Upper lobe of right lung (tissue), 1 donor: ENCODE measurements at regions not wholly inside any gene's neighbourhood (a gene's known extent, or its start where the extent isn't known, plus 50 kb on each side); places are given as distances from the start of the nearest gene placed in this dataset.

ENCODE experiments used
- ATAC-seq: fragments of 200-7000 bp; cut with Tn5 transposase; one replicate; pipeline ENCODE4 v1.9.1; 2020; ENCODE audit warnings: mild to moderate bottlenecking, moderate library complexity
- DNase-seq: peaks from one replicate; pipeline ENCODE4 v3.0.0-alpha.2; 2020
- H3K27ac ChIP-seq: fragments of 200-600 bp; one replicate; pipeline ENCODE4 v1.8.0; 2022
- H3K27me3 ChIP-seq: fragments of 200-600 bp; one replicate; pipeline ENCODE4 v1.8.0; 2022; ENCODE audit warnings: mild to moderate bottlenecking
- H3K36me3 ChIP-seq: fragments of 200-600 bp; one replicate; pipeline ENCODE4 v1.8.0; 2022
- H3K4me1 ChIP-seq: fragments of 200-600 bp; one replicate; pipeline ENCODE4 v1.8.0; 2022
- H3K4me3 ChIP-seq: fragments of 200-600 bp; one replicate; pipeline ENCODE4 v1.8.0; 2022; ENCODE audit warnings: mild to moderate bottlenecking
- H3K9me3 ChIP-seq: fragments of 200-600 bp; one replicate; pipeline ENCODE4 v1.8.0; 2022
- intact Hi-C: fragments of 100-400 bp; cut with DNase I; formaldehyde crosslinking; loops from one replicate; pipeline ENCODE4 v1.11.0; 2022
- TF ChIP-seq, protein P1 (sequence below): fragments of 200-600 bp; IDR thresholded peaks from one replicate; pipeline ENCODE4 v1.8.0; 2022; ENCODE audit warnings: antibody characterized with exemption
- donor health status: DM: no; HTN: yes; CAD: no; lungs with severe emphysema.

DNA sequence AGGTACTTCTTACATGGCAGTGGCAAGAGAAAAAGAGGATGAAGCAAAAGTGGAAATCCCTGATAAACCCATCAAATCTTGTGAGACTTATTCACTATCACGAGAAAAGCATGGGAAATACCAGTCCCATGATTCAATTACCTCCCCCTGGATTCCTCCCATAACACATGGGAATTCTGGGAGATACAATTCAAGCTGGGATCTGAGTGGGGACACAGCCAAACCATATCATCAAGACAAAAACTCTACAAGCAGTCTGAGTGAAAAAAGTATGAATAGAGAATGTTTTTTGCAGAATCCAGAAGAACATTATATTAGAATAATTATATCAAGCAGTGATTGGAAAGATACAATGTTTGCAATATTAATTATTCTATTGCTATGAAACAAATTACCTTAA, 893.7 kb downstream of the FAM181B start:
- TF ChIP-seq, protein P1, sequence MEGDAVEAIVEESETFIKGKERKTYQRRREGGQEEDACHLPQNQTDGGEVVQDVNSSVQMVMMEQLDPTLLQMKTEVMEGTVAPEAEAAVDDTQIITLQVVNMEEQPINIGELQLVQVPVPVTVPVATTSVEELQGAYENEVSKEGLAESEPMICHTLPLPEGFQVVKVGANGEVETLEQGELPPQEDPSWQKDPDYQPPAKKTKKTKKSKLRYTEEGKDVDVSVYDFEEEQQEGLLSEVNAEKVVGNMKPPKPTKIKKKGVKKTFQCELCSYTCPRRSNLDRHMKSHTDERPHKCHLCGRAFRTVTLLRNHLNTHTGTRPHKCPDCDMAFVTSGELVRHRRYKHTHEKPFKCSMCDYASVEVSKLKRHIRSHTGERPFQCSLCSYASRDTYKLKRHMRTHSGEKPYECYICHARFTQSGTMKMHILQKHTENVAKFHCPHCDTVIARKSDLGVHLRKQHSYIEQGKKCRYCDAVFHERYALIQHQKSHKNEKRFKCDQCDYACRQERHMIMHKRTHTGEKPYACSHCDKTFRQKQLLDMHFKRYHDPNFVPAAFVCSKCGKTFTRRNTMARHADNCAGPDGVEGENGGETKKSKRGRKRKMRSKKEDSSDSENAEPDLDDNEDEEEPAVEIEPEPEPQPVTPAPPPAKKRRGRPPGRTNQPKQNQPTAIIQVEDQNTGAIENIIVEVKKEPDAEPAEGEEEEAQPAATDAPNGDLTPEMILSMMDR = no peak
- Histone ChIP-seq H3K36me3 (no peaks in the 10 kb centered on the region), H3K4me3 (no peak overlapping the region), H3K4me1 (no peaks in the 10 kb centered on the region), H3K27me3 (no peaks in the 10 kb centered on the region), H3K9me3 (no peaks in the 10 kb centered on the region), H3K27ac (no peak overlapping the region)
- ATAC-seq (no peak), DNase-seq (no peak)
- intact Hi-C loops = no loop called here

DNA sequence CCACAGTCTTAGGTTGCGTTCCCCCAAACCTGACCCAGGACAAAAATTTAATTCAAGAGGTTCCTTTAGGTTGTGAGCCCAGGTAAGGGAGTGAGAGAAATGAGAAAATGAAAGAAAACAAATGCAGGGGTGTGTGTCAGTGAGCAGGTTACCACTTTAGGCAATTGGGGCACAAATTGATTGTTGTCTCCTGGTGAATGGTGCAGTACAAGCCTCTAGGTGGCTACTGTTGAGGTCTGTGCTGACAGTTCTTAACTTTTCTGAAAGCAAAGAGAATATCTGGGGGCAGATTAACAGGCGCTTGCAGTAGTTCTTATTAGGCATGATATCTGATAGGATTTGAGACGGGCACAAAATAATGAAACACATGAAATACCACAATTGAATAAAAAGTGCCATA, 894.6 kb downstream of the FAM181B start:
- Histone ChIP-seq H3K36me3 (no peaks in the 10 kb centered on the region), H3K9me3 (no peaks in the 10 kb centered on the region), H3K27ac (no peak overlapping the region), H3K27me3 (no peaks in the 10 kb centered on the region), H3K4me1 (no peaks in the 10 kb centered on the region), H3K4me3 (no peak overlapping the region)
- ATAC-seq (no peak), DNase-seq (no peak)
- TF ChIP-seq, protein P1 = no peak
- intact Hi-C loops = no loop called here

DNA sequence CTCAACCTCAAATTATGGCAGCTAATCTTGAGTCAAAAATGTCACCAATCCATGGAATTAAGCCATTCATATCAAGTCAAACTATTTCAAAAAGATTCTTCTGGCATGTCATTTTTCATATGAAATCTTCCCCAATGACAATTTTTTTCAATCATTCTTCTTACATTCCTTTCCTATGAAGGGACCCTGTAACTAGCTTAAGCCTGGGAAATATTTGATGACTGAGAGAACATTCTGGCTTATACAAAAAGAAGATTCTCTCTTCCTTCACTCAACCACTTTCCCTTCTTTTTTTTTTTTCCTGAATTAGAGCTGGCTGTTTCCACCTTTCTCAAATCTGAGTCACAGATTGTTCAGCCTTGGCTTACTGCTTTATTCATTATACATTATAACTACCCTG, 903.7 kb downstream of the FAM181B start:
- intact Hi-C loops = no loop called here
- Histone ChIP-seq H3K4me3 (no peak overlapping the region), H3K9me3 (no peaks in the 10 kb centered on the region), H3K27me3 (no peaks in the 10 kb centered on the region), H3K4me1 (no peaks in the 10 kb centered on the region), H3K36me3 (no peaks in the 10 kb centered on the region), H3K27ac (no peak overlapping the region)
- TF ChIP-seq, protein P1 = no peak
- ATAC-seq (no peak), DNase-seq (no peak)

DNA sequence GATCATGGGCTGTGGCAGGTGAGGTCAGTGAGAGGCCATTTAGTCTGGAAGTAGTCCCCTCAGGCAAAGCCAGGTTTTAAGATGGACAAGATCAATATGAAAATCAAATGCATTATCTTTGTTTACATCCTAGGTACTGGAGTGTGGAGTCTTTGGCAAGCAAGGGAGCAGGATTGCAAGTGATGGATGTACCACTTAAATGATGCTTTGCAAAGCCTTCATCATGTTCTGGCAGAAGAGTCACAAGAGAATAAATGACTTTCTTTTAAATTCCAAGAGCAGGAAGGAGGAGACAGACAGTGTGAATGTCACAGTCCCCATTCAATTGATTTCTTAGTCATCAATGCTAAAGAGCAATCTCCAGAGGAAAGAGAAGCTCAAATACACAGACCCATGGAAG, 908.3 kb downstream of the FAM181B start:
- DNase-seq (no peak), ATAC-seq (no peak)
- Histone ChIP-seq H3K4me1 (no peaks in the 10 kb centered on the region), H3K36me3 (no peaks in the 10 kb centered on the region), H3K4me3 (no peak overlapping the region), H3K9me3 (no peaks in the 10 kb centered on the region), H3K27ac (no peak overlapping the region), H3K27me3 (no peaks in the 10 kb centered on the region)
- TF ChIP-seq, protein P1 = no peak
- intact Hi-C loops = no loop called here

DNA sequence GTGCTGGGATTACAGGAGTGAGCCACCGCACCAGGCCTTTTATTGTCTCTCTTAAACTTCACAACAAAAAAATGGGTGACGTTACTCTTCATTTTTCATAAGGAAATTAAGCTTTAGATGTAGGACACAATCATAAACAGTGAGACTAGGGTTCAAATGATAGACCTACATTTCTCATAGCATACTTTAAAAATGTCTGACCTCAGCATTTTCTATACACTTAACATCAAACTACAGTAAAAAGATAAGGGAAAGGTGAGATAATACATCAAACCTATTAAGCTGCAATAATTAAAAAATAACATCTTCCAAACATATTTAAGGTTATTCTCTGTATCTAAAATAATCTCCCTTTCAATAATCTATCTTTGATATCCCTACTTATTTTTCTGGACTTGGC, 914.2 kb downstream of the FAM181B start:
- no peak overlapping the region for H3K27ac ChIP-seq
- no peak overlapping the region for H3K4me3 ChIP-seq
- no peaks in the 10 kb centered on the region for H3K27me3 ChIP-seq
- DNase-seq (no peak), ATAC-seq (no peak)
- no peaks in the 10 kb centered on the region for H3K9me3 ChIP-seq
- H3K4me1 ChIP-seq = no peaks in the 10 kb centered on the region
- intact Hi-C loops = no loop called here
- H3K36me3 ChIP-seq = no peaks in the 10 kb centered on the region
- TF ChIP-seq, protein P1 = no peak

DNA sequence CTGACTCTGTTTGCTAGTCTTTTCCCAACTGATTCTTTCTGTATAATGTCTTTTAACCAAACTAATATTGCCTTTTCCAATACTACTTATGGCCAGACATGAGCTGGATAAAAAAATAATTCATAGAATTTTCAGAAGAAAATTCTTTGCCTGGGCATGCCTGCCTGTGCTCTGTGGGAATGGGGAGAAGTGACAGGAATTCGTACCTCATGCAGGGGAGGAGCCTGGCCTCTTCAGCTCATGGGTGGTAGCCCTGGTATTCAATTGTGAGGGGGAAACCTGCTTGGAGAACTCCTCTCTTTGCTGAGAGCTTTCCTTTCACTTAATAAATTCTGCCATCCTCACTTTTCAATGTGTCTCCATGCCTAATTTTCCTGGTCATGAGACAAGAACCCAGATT, 928.8 kb downstream of the FAM181B start:
- Histone ChIP-seq H3K27ac (no peak overlapping the region), H3K27me3 (no peaks in the 10 kb centered on the region), H3K4me1 (no peaks in the 10 kb centered on the region), H3K9me3 (no peaks in the 10 kb centered on the region), H3K36me3 (no peaks in the 10 kb centered on the region), H3K4me3 (no peak overlapping the region)
- ATAC-seq (no peak), DNase-seq (no peak)
- intact Hi-C loops = no loop called here
- TF ChIP-seq, protein P1 = no peak
